CD4-positive, alpha-beta T cell treated with Interleukin-1 beta for 1 hour (primary cell): ENCODE measurements at regions not wholly inside any gene's neighbourhood (a gene's known extent, or its start where the extent isn't known, plus 50 kb on each side); places are given as distances from the start of the nearest gene placed in this dataset.

Source experiments
- DNase-seq, 2 donors: peaks; one replicate each; pipeline ENCODE4 v3.0.0-alpha.2; 2020 to 2022

DNA sequence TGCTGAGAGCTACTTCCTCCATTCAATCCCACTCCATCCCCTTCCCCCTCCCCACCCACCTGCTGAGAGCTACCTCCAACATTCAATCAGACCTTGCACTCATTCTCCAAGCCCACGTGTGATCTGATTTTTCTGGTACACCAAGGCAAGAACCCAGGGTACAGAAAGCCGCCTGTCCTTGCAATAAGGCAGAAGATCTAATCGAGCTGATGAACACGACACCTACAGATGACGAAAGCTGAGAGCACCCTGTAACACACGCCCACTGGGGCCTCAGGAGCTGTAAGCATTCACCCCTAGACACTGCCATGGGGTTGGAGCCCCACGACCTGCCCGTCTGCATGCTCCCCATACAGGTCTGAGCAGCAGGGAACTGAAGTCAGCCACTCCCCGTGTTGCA is 58.3 kb downstream of the TRIML1 start:
- DNase-seq = no peak

DNA sequence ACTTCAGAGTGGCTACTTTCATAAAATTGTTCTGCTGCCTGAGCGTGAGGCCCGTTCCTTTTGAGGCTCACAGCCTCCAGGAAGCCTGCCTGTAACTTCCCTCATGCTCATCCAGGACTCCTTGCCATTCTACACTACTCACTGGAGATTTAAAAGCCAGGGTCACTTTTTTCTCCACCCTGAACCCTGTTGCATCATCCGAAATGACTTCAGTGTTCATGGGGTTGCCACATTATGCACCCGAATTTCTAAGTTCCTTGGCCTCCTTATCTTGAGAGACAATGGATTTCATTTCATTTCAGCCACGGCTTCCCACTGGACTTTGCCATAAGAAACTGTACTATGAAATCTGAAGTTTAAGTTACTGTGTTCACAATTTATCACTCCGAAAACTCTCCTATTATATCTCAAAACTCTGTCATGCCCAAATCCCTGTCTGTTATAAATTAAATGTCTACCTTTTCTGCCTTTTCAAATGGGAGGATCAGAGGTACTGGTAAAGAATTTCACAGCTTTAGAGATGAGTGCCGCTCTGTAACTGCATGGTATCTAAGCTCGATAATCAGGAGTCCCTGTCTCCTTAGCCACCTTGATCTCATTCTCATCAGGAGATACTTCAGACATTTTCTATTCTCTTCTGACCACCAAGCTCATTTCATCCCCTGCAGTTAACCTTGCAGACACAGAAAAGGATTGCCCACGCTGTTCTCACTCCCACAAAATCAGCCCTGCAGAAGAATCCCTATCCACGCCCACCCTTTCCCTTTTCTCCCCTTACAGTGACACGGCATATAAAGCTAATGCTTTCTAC is 59.9 kb downstream of the TRIML1 start:
- no peak for DNase-seq

DNA sequence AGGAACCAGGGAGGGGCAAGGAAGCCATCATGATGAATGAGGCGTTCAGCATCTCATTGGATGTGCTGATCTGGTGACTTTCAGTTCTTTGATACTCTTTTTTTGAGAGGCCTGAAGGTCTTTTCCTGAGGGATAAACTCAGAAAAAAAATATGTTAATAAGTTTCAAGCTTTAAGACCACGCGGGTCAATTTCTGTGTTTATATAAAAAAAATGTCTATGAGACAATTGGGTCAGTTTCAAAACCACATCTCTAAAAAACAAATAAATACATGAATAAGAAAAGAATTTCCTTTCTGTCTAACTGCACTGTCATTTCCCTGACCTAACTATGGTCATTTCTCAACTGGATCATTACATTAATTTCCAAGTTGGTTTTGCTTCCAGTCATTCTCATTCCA is 62.6 kb downstream of the TRIML1 start:
- DNase-seq = no peak

DNA sequence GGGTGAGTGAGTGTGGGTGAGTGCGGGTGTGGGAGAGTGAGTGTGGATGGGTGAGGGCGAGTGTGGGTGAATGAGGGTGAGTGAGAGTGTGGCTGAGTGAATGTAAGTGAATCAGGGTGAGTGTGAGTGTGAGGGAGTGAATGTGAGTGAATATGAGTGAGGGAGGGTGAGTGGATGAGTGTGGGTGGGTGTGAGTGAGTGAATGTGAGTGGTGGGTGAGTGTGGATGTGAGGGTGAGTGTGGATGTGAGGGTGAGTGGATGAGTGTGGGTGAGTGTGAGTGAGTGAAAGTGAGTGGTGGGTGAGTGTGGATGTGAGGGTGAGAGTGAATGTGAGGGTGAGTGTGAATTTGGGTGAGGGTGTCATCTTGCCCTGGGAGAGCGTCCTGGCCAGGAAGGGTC is 67.5 kb downstream of the TRIML1 start:
- DNase-seq = no peak

DNA sequence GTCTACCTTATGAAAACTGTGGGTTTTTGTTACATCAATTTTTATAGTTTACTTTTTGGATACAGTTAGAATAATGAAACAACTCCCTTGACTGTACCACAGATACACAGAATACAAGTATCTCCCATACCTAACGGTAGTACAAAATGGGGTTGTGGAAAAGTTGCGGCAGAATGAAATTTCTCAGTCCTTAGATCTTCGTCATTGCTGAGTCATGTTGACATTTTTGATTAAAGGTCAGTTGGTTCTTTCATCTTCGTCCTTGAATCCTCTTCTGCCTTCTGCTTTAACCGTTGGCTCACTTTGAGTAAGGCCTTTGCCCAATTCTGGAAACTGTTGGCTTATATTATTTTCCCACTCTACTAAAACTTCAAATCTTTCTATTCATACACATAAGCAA is 75.6 kb downstream of the TRIML1 start:
- no peak for DNase-seq

DNA sequence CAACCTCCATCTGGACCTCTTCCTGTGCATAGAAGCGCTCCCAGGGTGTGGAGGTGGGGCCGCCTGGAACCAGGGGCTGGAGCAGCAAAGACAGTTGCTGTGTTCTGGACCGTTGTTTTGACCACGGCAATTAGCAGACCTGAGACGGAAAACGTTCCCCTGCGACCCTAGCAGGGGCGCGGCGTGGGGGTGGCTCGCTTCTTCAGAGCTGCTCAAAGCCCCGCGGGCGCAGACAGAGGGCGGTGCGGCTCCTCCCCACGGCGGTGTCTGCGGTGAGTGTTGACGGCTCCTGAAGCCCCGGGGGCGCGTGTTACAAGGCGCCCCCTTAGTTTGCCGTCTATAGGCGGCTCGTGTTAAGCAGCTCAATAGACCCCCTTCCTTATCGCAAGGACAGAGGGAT is 79.2 kb downstream of the TRIML1 start:
- no peak for DNase-seq

DNA sequence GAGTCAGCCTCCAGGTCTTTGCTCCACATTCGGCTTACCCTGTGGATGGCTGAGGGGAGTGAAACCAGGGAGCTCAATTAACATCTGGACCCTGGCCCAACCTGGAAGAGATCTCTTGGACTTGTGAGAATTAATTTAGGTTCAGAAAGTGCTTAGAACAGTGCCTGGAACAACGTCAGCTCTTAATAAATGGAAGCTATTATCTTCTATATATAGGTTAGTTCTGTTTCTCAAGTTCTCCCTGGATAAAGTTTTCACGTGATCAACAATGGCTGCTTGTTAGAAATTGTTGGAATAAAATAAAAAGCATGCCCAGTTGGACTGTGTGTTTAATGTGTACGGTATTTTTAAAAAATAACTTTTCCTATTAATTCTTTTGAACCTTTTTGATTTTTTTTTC is 80.8 kb downstream of the TRIML1 start:
- no peak for DNase-seq

DNA sequence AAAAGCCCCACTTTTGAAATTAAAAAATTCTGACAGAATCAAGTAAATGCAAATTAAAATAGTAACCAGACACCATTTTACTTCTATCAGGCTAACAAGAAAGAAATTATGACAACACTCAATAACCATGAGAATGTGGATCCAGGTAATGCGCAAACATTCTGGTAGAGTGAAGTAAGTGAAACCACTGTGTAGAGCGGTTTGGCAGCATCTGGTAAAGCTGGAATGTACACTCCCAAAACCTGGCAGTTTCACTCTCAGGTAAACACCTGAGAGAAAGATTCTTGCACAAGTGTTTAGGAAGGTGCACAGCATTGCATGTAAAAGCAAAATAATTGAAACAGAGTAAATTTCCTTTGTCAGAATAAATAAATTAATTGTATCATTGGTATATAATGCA is 81.8 kb downstream of the TRIML1 start:
- DNase-seq = no peak

DNA sequence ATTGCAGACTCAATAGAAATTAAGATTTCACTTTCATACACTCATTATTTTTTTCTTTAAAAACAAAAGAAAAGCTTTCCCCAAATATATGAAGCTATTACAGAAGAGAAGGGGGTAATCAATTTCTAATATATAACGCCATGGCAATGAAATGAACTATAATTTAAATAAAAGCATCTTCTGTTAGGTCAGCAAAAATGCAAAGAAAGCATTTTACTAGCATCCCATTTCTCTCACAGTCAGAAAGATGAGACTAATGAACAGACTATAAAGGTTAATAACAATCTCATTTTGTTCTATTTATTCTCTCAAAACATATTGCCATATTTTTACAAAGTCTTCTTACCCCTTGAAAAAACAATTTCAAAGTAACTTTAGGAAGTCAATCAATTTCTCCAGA is 89.0 kb downstream of the TRIML1 start:
- DNase-seq = no peak

DNA sequence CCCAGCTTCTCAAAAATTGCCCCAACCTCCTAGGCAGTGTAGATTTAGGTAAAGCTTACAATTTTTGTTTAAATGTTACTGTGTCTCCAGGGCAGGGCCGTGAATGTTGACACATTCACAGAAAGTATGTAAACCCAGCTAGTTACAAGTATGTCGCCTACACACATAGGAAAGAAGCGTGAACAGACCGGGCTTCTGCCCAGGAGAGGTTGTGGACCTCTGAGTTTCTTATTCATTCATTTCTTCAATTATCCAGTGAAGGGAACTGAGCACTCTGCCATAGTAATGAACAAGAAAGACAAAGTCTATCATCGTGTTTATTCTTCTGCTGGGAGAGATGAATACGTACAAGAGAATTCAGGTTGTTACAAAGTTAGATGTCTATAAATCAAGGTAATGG is 93.2 kb downstream of the TRIML1 start:
- DNase-seq = no peak

DNA sequence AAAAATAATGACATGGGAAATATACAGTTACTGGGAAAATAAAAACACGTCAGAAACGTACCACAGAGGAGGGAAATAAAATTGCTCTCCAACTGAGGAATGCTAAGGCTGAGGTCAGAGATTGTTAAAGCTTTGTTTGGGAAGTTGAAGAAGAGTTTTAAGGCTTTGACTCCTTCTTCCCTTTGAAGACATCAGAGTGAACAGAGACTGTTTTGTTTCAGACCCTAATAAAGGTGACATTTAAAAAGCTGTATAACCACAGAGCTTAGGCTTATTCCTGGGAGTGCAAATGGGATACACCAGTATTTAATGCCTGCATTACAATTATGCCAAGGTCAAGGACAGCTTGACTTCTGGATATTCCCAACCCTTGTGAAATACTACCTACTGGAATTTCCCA is 102.8 kb downstream of the TRIML1 start:
- DNase-seq = no peak

DNA sequence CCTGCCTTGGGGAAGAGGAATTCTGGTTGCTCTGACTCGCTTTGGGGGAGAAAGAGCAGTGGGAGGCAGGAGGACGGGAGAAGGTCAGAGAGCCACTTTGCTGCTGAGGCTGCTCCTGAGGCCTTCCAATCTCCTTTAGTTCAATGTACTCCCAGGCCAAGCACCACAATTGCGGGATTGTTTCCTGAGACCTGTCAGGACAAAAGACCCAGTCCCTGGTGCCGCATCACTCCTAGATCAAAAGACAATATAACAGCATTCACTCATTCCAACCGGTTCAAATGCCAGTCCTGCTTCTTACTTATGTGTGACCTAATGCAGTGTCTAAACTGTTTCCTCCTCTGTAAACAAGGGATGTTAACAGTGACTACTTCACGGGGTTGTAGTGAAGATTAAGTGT is 106.4 kb downstream of the TRIML1 start:
- no peak for DNase-seq

DNA sequence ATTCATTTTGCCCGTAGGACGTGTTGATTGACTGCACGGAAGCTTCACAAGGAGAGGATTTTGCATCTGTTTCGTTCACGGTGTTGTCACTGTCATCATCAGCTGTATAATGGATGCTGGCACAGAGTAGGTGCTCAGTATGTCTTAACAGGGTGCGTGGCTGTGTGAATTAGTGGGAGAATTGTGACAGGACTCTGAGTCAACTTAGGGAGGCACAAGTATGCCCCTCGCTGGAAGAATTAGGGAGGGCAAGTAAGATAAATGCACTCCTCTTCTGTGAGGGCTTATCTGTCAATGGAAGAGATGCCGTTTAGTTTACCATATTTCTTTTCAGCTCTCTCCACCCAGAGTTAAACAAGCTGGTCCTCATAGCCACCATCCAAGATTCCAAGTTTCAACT is 107.2 kb downstream of the TRIML1 start:
- no peak for DNase-seq

DNA sequence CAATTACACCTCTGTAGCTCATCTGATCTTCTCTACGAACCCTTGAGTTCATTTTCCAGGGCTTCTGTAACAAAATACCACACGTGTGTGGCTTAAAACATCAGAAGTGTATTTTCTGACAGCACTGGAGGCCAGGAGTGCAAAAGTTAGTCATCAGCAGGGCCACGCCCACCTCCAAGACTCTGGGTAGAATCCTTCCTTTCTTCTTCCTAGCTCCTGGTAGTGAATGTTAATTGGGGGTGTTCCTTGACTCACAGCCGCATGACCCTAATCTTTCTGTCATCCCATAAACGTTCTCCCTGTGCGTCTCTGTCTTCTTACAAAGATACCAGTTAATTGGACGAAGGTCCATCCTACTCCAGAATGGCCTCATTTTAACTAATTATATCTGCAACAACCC is 115.0 kb downstream of the TRIML1 start:
- no peak for DNase-seq

DNA sequence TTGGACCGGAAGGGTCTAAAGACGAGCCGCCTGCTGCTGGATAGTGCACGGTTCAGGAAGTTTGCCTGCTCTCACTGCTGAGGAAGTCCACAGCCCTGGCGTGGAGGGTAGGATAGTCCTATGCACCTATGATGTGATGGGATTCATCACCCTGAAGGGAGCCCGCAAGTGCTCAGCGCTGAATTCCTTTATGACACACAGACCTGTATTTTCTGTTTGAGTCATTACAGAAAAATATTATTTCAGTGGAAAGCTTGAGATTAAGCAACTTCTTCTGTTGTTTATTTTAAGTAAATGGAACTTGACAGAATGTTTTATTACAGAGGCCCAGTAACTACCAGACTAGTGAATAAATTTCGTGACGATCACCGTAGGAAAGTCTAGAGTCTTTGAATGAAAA is 123.2 kb downstream of the TRIML1 start:
- DNase-seq = no peak

DNA sequence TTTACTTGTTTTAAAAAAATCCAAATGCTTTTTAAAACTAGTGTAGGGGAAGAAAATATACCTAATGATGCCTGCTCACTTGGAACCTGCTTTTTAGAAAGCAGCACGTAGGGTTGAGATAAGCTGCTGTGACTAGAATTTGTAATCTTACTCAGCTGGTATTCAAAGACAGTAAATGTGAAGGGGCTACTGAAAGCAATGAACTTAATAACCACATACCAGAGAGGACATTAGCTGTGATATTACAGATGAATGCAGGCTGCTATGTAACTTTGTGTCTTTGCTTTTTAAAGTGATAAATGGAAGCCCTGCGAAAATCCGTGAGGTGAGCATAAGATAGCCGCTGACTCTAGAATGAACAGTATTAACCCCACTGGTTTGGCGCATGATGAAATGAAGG is 124.1 kb downstream of the TRIML1 start:
- DNase-seq = no peak

DNA sequence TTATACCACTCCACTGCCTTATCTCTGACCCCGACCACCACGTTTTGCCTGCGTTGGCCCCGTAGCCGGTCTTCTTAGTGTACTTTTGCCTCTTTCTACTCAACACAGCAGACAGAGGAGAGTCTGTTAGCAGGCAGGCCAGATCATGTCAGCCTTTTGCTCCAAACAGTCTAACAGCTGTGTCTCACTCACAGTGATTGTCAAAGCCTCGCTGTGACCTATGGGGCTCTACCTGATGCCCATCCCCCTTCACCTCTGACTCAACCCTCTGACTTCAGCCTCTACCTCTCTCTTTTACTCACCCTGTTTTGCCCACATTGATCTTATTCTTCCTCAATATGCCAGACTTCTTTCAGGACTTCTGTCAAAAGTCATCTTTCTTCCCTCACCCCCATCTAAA is 127.1 kb downstream of the TRIML1 start:
- no peak for DNase-seq

DNA sequence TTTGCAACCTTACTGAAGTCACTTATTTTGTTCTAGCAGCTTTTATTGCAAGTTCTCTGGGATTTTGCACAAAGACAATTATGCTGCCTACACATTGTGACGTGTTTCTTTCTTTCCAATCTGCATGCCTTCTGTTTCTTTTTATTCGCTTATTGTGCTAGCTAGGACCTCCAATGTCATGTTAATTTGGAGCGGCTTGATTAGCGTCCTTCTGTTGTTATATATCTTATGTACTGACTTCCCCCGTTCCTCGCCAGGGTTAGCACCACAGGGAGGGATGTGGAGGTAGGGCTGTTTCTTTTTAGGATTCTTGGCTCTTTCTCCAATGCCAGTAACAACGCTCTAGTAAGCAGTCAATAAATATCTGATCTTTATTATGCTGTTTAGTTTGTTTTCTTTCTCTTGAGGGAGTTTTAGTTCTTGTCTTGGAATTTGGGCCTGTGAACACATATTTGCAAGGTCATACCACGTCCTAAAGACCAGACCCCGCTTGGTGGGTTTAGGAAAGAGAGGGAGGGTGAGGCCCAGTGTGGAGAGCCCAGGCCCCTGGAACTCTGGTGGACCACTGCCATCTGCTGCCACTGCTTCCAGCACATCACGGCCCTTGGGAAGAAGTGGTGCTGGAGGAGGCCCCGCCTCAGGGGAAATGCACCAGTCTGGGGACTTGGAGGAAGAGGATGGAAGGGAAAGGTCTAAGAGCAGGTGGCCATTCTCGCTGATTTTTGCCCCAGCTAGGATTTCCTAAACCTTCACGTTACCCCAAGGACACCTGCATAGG is 129.1 kb downstream of the TRIML1 start:
- no peak for DNase-seq

DNA sequence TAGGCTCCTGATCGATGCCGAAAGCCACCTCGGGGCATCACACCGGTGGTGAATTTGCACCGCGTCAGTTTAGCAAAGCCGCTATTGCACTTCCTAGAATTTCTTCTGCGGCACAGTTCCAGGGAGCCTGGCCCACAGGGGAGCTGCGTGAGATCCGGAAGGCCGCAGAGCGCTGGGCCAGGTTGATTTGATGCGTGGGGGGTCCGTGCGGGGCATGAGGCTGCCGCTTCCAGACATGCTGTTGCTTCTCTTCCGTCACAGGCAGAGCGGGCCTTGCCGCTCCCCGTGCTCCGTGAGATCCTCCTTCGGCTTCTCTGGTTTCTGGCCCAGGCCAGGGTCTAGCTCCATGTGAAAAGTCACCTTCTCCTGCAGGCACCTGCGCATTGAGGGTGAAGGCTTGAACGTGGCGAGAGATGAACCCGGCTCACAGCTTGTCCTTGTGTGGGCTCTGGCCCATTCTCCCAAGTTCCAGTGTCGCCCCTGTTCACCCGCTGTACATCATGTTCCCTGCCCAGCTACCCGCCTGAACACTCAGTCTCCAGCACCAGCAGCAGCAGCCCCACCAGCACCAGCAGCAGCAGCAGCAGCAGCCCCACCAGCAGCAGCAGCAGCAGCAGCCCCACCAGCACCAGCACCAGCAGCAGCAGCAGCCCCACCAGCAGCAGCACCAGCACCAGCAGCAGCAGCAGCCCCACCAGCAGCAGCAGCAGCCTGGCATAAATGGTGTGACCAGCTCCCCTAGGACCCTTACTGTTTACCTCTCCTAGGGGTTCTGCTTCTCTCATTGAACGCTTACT is 131.2 kb downstream of the TRIML1 start:
- no peak for DNase-seq

DNA sequence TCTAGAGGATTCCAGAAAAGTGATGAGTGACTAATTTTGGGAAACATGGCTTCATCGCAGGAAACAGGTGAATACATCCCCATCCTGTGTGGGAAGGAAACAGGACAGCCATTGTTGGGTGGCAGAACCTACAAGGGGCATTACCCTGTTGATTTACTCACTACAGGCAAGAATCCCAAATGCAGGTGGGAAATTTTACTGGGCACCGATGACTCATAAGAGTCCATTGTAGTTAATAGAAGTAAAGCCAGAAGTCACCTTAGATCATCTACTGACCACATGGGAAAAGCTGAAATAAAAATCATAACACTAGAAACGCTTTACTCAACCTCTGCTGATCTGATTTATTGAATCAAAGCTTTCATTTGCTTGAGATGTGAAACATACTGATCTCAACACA is 136.4 kb downstream of the TRIML1 start:
- no peak for DNase-seq

DNA sequence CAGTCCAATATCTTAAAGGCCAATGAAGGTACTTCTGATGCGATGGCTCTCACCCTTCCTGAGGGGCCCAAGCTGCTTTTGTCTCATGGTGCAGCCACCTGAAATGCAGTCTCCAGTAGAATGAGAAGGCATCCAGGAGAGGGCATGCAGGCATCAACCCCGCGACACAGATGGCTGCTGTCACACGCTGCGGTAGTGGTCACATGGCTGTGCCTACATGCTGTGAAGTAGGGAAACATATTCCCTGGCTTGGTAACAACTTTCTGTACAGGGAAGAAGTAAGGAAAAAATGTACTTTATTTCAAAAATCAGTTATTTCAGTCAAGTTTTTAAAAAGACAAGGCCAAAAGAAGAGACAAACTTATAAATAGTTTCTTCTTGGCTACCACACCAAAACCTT is 139.9 kb downstream of the TRIML1 start:
- DNase-seq = no peak

DNA sequence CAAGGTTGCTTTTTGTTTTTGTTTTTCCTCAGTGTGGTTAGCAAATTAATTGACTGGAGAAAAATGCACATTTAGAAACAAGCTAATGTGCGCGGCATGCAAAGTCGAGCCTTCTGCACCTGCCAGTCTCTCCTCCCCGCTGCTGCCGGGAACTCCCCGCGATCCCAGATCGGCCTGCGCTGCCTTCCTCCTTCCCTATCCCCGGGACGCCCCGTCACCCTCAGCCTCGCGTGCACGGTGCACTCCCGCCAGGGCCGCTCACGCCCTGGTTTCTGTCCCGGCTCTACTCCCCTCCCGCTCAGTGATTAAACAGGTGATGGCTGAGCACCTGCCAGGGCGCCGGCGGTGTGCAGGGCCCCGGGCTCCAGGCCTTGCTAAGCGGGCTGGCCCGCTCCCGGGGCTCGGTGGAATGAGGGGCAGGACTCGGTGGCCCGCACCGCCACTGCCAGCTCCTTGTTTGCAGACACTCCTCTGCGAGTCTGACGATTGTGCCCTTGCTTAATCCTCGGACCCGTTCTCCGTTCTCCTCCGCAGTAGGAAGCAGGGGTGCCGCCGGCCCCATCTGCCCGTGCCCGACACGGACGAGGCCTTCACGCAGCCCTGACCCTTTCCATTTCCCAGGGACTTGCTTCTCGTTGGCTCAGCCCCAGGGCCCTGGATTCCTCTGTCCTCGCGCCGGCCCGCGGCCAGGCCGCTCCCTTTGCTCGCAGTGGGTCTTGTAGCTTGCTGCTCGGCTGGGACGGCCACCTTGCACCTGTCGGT is 143.4 kb downstream of the TRIML1 start:
- no peak for DNase-seq
